K562 (cell line): ENCODE measurements at regions not wholly inside any gene's neighbourhood (a gene's known extent, or its start where the extent isn't known, plus 50 kb on each side); places are given as distances from the start of the nearest gene placed in this dataset.

ENCODE experiments used
- ATAC-seq: fragments of 200-7000 bp; cut with Tn5 transposase; 3 replicates; pipeline ENCODE4 v1.9.1; 2020; ENCODE audit warnings: moderate library complexity
- BruUV-seq: library from RNA; stranded (reverse); fragments of 400-500 nt; replicated peaks from 2 replicates; lab custom pipeline; 2021; lab: Mats Ljungman, UMichigan
- CTCF ChIA-PET: fragments of 300-600 bp; formaldehyde crosslinking; extraction: SDS; loops from one replicate; lab custom pipeline; 2021; ENCODE audit warnings: low intra/inter-chr PET ratio; lab: Yijun Ruan, JAX
- POLR2A ChIA-PET: fragments of 300-600, 350-650 bp; sonication (Branson Sonifier 250); formaldehyde crosslinking; extraction: SDS; loops from one replicate; lab custom pipeline; 2021; ENCODE audit warnings: antibody characterized with exemption, inconsistent platforms; lab: Yijun Ruan, JAX
- DNase-seq, 4 experiments: peaks; one replicate each; pipeline versions ENCODE4 v3.0.0 to v3.0.0-alpha.2; 2011 to 2018; ENCODE audit warnings: low spot score in 3 of 4, mixed read lengths in 3 of 4; ENCODE audit errors: extremely low read depth in 1 of 4
- FAIRE-seq: peaks from 2 replicates; lab custom pipeline; 2011; peaks lifted over from hg19 to GRCh38; lab: Jason Lieb, UNC
- H2AFZ ChIP-seq: 2 replicates; pipeline ENCODE4 v1.6.0; 2011; ENCODE audit warnings: low read depth, low read length, control low read depth, inconsistent platforms
- H3K27ac ChIP-seq: fragments of 200-600 bp; 3 replicates; pipeline ENCODE4 v1.8.0; 2011; ENCODE audit warnings: low read depth, mild to moderate bottlenecking, control low read depth, inconsistent platforms, low read length, moderate library complexity, mixed read lengths; ENCODE audit errors: extremely low read depth
- H3K27me3 ChIP-seq, 2 experiments: fragments of 300-600 bp in 1 of 2; 2 replicates in 1 of 2; 3 replicates in 1 of 2; pipeline versions ENCODE4 v1.6.0 to v1.8.0; 2011; ENCODE audit warnings: inconsistent platforms in 2 of 2, low read length in 2 of 2, mild to moderate bottlenecking in 1 of 2, mixed read lengths in 1 of 2, moderate library complexity in 1 of 2; ENCODE audit not compliant: control insufficient read depth in 2 of 2, insufficient read depth in 2 of 2
- H3K36me3 ChIP-seq: fragments of 300-600 bp; 3 replicates; pipeline ENCODE4 v1.8.0; 2011; ENCODE audit warnings: mild to moderate bottlenecking, low read length, inconsistent platforms; ENCODE audit not compliant: control insufficient read depth, insufficient read depth
- H3K4me1 ChIP-seq, 2 experiments: fragments of 200-600 bp in 1 of 2; replicated peaks in 1 of 2; 2 replicates in 1 of 2; 3 replicates in 1 of 2; pipeline versions ENCODE4 v1.5.1 to v1.8.0; 2011; ENCODE audit warnings: inconsistent platforms in 2 of 2, low read length in 2 of 2, mild to moderate bottlenecking in 1 of 2, mixed read lengths in 1 of 2, moderate library complexity in 1 of 2; ENCODE audit not compliant: control insufficient read depth in 2 of 2, insufficient read depth in 2 of 2
- H3K4me2 ChIP-seq: 2 replicates; pipeline ENCODE4 v1.6.1; 2011; ENCODE audit warnings: low read length, control low read depth, inconsistent platforms, mixed read lengths; ENCODE audit not compliant: insufficient read depth
- H3K4me3 ChIP-seq: fragments of 200-600 bp; sonication (generic), shearing (Covaris generic); 2 replicates; pipeline ENCODE4 v1.5.1; 2016; ENCODE audit warnings: control low read depth, inconsistent platforms
- H3K79me2 ChIP-seq: fragments of 200-600 bp; 3 replicates; pipeline ENCODE4 v1.8.0; 2011; ENCODE audit warnings: low read length, inconsistent platforms; ENCODE audit not compliant: control insufficient read depth, insufficient read depth
- H3K9ac ChIP-seq, 2 experiments: 2 replicates each; pipeline versions ENCODE4 v1.6.0 to v1.6.1; 2011; ENCODE audit warnings: low read depth in 2 of 2, low read length in 2 of 2, control low read depth in 1 of 2, inconsistent platforms in 1 of 2, mild to moderate bottlenecking in 1 of 2, mixed read lengths in 1 of 2; ENCODE audit not compliant: insufficient read depth in 1 of 2
- H3K9me1 ChIP-seq: one replicate; pipeline ENCODE4 v1.6.0; 2011; ENCODE audit warnings: inconsistent platforms, mild to moderate bottlenecking, low read length, moderate library complexity; ENCODE audit not compliant: control insufficient read depth, insufficient read depth
- H3K9me3 ChIP-seq: replicated peaks from 2 replicates; pipeline ENCODE4 v1.5.1; 2011; ENCODE audit warnings: low read depth, low read length, inconsistent platforms; ENCODE audit not compliant: control insufficient read depth, insufficient read depth
- H4K20me1 ChIP-seq: replicated peaks from 2 replicates; pipeline ENCODE4 v1.6.1; 2011; ENCODE audit warnings: low read length, inconsistent platforms, mixed read lengths; ENCODE audit not compliant: control insufficient read depth, insufficient read depth
- BCL6 ChIP-seq: fragments of 250-450 bp; sonication (Bioruptor Pico); IDR thresholded peaks from 2 replicates; pipeline ENCODE4 v1.4.0; 2020
- DACH1 ChIP-seq: fragments of 450-650 bp; IDR thresholded peaks from 2 replicates; pipeline ENCODE4 v1.6.1; 2018; ENCODE audit not compliant: partially characterized antibody
- DIDO1 ChIP-seq: fragments of 450-650 bp; IDR thresholded peaks from 2 replicates; pipeline ENCODE4 v1.6.1; 2016; ENCODE audit warnings: low read depth, missing biosample characterization, missing genetic modification characterization
- GTF2E2 ChIP-seq: fragments of 200-800 bp; sonication (Bioruptor generic); IDR thresholded peaks from 2 replicates; pipeline ENCODE4 v1.6.1; 2016; ENCODE audit warnings: missing genetic modification characterization, missing compliant biosample characterization
- POLR2B ChIP-seq: fragments of 450-650 bp; IDR thresholded peaks from 2 replicates; pipeline ENCODE4 v1.6.1; 2018; ENCODE audit warnings: low read depth; ENCODE audit not compliant: partially characterized antibody
- ZFX ChIP-seq: sonication (generic); formaldehyde crosslinking; IDR thresholded peaks from 2 replicates; pipeline ENCODE4 v1.8.0; 2022; ENCODE audit warnings: mild to moderate bottlenecking, missing genetic modification reagents, moderate library complexity
- ZNF212 ChIP-seq: fragments of 450-650 bp; formaldehyde crosslinking; IDR thresholded peaks from 2 replicates; pipeline ENCODE4 v1.4.0; 2020; ENCODE audit warnings: mild to moderate bottlenecking
- ZNF239 ChIP-seq: fragments of 250-450 bp; sonication (Bioruptor Pico); IDR thresholded peaks from 2 replicates; pipeline ENCODE4 v1.4.0; 2020; ENCODE audit warnings: mild to moderate bottlenecking
- ZNF324 ChIP-seq: fragments of 250-450 bp; sonication (Bioruptor Pico); IDR thresholded peaks from 2 replicates; pipeline ENCODE4 v1.4.0; 2020; ENCODE audit warnings: mild to moderate bottlenecking
- ZNF584 ChIP-seq: fragments of 200-800 bp; sonication (Bioruptor generic); IDR thresholded peaks from 2 replicates; pipeline ENCODE4 v1.6.1; 2016; ENCODE audit warnings: low read depth, mild to moderate bottlenecking, missing genetic modification characterization, missing compliant biosample characterization
- WGBS: fragments of 100-300 bp; shearing (Covaris generic); methylation state at CpG from one replicate; pipeline ENCODE4 v1.1.6; 2016; ENCODE audit warnings: low coverage, mixed read lengths; ENCODE audit not compliant: insufficient coverage; ENCODE audit errors: missing lambda C conversion rate; 5-methylcytosine and 5-hydroxymethylcytosine counted together
- in situ Hi-C: fragments of 300-500 bp; cut with MboI; formaldehyde crosslinking; loops from 4 replicates; pipeline ENCODE4 v1.15.0; 2018; ENCODE audit warnings: inconsistent platforms, mixed read lengths
- intact Hi-C: fragments of 100-400 bp; cut with micrococcal nuclease; formaldehyde crosslinking; loops from 2 replicates; pipeline ENCODE4 v1.14.2; 2022
- TF ChIP-seq, protein P1 (sequence below): sonication (generic); formaldehyde crosslinking; IDR thresholded peaks from 2 replicates; pipeline ENCODE4 v1.8.0; 2023; ENCODE audit warnings: mild to moderate bottlenecking, missing genetic modification reagents

DNA sequence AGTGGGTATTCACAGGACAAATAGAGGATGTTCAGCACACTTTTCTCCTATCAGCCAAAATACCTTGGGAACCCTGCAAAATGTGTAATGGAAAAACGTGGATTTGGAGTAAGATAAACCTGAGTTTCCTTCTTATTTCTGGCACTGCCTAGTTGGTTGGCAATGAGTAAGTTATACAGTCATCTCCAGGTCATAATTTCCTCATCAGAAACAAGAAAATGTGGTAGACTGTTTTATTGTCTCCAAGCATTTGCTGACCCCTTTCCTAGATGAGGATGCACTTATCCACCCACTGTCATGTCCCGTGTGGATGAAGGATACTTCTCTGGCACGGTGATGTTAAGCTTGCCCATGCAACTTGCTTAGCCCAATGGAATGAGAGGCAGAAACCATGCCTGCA, 458.0 kb downstream of the KIF2B start:
- no peaks in the 10 kb centered on the region for H3K36me3 ChIP-seq
- TF ChIP-seq DACH1 (no peak), BCL6 (CRISPR knock-in tag) (no peak), POLR2B (no peak)
- no peak for FAIRE-seq
- no peak overlapping the region for H3K27ac ChIP-seq
- no peaks in the 10 kb centered on the region for H3K9me3 ChIP-seq
- intact Hi-C loops, result no loop called here
- no peak overlapping the region for H2AFZ ChIP-seq
- H3K27me3 ChIP-seq, result no peaks in the 10 kb centered on the region
- H3K9ac ChIP-seq, result no peak overlapping the region
- H3K4me3 ChIP-seq, result no peak overlapping the region
- POLR2A ChIA-PET, result interaction anchor here (0.7 kb wide), 1 partner anchor 1105 kb away, joined by 5 read pairs; no protein-coding TSS in a partner anchor
- H3K4me2 ChIP-seq, result no peak overlapping the region
- no peaks in the 10 kb centered on the region for H4K20me1 ChIP-seq
- H3K4me1 ChIP-seq, result no peaks in the 10 kb centered on the region
- in situ Hi-C loops, result no loop called here
- WGBS, result 0% methylated on average over 3 of the region's 3 CpGs
- CTCF ChIA-PET, result no interaction called here
- no peak for ATAC-seq
- no peak for DNase-seq
- no peaks in the 10 kb centered on the region for H3K9me1 ChIP-seq
- no peaks in the 10 kb centered on the region for H3K79me2 ChIP-seq
- BruUV-seq, result no TSS peak

DNA sequence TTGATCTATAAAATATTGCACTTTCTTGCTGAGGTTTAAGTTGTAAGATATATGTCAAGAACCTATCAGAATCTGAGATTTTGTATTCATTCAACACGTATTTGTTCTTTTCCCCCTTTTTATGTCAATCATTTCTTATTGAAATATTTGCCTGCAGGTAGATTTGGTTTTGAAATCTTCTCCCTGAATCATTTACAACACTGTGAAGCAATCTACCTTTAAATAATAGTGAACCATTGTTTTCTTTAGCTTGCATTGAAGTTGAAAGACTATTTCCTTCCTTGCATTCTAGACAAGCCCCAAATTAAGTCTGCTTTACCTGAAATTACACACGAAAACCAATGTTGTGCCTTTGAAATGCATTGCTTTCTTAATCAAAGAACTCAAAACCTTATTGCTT, 460.2 kb downstream of the KIF2B start:
- Histone ChIP-seq H3K4me3 (no peak overlapping the region), H3K9me1 (no peaks in the 10 kb centered on the region), H4K20me1 (no peaks in the 10 kb centered on the region), H3K9ac (no peak overlapping the region), H3K27me3 (no peaks in the 10 kb centered on the region), H3K9me3 (no peaks in the 10 kb centered on the region), H3K4me2 (no peak overlapping the region), H3K36me3 (no peaks in the 10 kb centered on the region), H3K4me1 (no peaks in the 10 kb centered on the region), H3K27ac (no peak overlapping the region), H3K79me2 (no peaks in the 10 kb centered on the region), H2AFZ (no peak overlapping the region)
- in situ Hi-C loops (no loop called here), intact Hi-C loops (no loop called here)
- WGBS, result 0% methylated on average over 2 of the region's 2 CpGs
- ChIA-PET CTCF (no interaction called here), POLR2A (no interaction called here)
- BruUV-seq, result no TSS peak
- no peak for ATAC-seq
- no peak for DNase-seq
- FAIRE-seq, result no peak
- TF ChIP-seq ZNF324 (no peak), DIDO1 (tag) (no peak), ZNF212 (CRISPR knock-in tag) (no peak), GTF2E2 (tag) (no peak), ZFX (no peak), ZNF584 (CRISPR knock-in tag) (no peak), ZNF239 (no peak)
- TF ChIP-seq, protein P1, sequence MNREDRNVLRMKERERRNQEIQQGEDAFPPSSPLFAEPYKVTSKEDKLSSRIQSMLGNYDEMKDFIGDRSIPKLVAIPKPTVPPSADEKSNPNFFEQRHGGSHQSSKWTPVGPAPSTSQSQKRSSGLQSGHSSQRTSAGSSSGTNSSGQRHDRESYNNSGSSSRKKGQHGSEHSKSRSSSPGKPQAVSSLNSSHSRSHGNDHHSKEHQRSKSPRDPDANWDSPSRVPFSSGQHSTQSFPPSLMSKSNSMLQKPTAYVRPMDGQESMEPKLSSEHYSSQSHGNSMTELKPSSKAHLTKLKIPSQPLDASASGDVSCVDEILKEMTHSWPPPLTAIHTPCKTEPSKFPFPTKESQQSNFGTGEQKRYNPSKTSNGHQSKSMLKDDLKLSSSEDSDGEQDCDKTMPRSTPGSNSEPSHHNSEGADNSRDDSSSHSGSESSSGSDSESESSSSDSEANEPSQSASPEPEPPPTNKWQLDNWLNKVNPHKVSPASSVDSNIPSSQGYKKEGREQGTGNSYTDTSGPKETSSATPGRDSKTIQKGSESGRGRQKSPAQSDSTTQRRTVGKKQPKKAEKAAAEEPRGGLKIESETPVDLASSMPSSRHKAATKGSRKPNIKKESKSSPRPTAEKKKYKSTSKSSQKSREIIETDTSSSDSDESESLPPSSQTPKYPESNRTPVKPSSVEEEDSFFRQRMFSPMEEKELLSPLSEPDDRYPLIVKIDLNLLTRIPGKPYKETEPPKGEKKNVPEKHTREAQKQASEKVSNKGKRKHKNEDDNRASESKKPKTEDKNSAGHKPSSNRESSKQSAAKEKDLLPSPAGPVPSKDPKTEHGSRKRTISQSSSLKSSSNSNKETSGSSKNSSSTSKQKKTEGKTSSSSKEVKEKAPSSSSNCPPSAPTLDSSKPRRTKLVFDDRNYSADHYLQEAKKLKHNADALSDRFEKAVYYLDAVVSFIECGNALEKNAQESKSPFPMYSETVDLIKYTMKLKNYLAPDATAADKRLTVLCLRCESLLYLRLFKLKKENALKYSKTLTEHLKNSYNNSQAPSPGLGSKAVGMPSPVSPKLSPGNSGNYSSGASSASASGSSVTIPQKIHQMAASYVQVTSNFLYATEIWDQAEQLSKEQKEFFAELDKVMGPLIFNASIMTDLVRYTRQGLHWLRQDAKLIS, result no peak
